Suppressor macrophage treated with lipopolysaccharide for 4 hours (primary cell): ENCODE measurements at regions not wholly inside any gene's neighbourhood (a gene's known extent, or its start where the extent isn't known, plus 50 kb on each side); places are given as distances from the start of the nearest gene placed in this dataset.
"Not testable (repeated sequence)": the region's sequence is repeated elsewhere in the genome, so short reads cannot be mapped to it uniquely, and the experiment has no call there.

ENCODE experiments used
- DNase-seq: peaks from one replicate; pipeline ENCODE4 v3.0.0-alpha.2; 2020

GRCh38 chr2:15681089-15681885 is 89.6 kb downstream of the DDX1 start:
- no peak for DNase-seq

- no peak for DNase-seq
Observed at GRCh38 chr2:15682354-15682753, 90.7 kb downstream of the DDX1 start.

GRCh38 chr2:15684161-15685039 is 92.7 kb downstream of the DDX1 start:
- DNase-seq = no peak

DNA sequence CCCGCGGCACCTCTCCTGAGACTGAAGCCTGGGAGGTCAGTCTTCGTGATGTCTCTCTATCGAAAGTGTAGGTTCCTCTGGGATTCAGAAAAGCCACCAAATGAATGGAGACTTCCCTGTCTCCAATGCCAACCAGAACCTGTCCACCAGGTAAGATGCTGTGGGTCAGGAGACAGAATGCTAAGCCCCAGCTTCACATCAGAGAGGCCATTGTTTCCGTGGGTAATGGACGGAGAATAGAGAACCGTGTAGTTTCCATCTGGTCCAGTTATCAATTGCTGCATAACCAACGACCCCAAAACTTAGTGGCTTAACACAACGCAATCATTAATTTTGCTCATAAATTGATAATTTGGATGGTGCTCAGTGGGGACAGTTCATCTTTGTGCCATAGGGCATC is 93.5 kb downstream of the DDX1 start:
- DNase-seq = no peak

GRCh38 chr2:15686643-15687042 is 95.0 kb downstream of the DDX1 start:
- no peak for DNase-seq

DNA sequence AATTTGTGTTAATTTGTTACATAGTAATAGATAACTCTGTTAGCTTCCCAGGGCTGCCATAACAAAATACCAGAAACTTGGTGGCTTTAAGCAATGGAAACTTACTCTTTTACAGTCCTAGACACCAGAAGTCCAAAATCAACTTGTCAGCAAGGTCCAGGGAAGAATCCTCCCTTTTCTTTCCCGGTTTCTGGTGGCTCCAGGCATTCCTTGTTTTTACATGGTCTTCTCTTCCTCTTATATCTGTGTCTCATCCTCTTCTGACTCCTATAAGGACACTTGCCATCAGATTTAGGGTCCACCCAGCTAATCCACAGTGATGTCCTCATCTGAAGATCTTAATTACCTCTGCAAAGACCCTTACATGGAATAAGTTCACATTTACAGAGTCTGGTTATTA is 95.6 kb downstream of the DDX1 start:
- DNase-seq = no peak

DNA sequence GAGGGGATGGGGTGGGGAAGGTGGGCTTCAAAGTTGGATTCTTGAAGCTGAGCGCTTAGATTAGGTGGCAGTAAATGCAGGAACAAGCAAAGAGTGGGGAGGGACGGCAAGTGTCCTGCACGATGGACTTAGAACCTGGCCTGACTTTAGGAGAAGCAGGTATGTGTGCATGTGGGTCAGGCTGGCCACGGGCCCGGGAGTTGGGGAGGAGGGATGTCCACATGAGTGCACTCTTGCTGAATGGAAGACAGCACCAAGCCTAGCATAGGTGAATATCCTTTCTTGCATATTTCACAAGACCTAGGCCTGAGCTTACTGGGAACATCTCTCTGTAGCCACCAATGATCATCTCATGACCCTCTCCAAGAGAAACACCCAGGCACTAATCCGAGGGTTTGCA is 96.1 kb downstream of the DDX1 start:
- no peak for DNase-seq

- no peak for DNase-seq
Observed at GRCh38 chr2:15688924-15689568, 97.4 kb downstream of the DDX1 start.

DNA sequence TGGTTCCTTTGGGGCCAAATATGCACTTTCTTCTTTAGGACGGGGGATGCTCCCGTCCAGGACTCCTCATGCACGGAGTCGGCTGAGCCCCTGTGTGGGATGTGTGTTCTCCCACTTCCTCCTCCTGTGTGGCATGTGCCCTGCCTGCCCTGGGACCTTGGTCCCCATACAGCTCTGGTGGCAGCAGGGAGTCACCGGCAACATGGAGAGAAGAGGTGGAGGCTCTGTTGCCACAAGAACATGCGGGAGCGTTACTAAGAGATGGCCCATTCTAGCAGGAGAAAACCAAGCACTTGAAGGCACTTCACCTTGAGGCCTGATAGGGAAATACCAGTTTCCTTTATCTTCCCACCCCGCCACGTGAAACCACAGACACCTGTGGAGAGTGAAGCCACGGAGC is 98.0 kb downstream of the DDX1 start:
- DNase-seq = no peak

GRCh38 chr2:15691586-15692310 is 100.1 kb downstream of the DDX1 start:
- DNase-seq = no peak

DNA sequence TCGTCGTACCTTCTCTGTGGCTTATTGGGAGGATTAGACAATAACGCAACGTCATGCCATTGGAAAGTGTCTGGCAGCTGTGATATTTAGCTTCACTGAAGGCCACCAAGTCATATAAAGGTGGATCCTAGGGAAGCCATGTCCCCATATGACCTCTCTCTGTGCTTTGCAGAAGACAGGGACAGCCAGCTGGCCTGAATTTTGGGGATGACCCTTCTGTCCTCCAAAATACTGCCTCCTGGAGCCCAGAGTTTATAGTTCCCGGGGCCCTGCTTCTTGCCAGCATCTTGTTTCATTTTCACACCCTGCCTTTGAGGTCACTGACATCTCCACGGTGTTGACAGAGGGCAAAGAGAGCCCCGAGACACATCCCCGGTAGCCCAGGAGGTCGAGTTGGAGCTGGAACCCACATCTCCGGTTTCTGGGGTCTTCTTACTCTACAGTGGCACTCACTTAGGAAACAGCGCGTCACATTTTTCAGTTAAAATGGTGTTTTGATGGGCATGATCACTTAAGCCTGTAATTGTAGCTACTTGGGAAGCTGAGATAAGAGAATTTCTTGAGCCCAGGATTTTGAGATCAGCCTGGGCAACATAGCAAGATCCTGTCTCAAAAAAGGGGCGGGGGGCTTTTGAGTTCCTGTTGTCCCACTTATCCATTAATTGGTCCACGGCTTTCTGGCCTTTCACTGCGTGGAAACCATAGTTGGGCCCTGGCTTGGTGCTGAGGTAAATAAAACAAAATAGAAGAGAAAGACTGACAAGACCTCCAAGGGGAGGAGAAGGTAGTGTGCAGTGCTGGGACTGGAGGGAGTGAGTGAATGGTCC is 101.1 kb downstream of the DDX1 start:
- no peak for DNase-seq

GRCh38 chr2:15693382-15693781 is 101.7 kb downstream of the DDX1 start:
- no peak for DNase-seq

DNA sequence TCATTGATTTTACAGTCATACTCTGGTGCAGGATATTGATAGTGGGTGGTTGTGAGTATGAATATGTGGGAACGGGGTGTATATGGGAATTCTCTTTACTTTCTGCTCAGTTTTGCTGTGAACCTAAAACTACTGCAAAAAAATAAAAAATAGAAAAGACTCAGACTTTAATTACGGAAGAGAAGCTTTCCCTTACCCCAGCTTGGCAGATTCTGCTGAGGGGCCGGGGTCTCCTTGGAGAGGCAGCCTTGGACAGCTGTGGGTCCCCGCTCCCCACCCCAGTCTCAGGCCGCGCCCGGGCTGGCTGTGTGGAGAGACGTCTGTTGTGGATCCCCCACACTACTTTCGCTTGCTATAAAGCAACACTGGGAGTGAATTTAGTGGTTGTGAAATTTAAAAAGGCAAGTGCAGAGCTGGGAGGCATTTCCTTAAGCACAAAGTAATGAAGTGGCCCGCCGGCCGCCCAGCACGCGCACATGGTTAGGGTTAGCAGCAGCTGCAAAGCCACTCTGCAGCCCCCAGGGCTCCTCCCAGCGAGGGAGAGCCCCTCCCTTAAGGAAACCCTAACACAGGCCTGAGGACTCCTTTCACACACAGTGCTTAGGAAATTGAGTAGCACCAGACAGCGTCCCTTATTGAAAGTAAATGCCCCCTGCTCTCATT is 102.4 kb downstream of the DDX1 start:
- DNase-seq = no peak

- no peak for DNase-seq
Observed at GRCh38 chr2:15694589-15694986, 102.9 kb downstream of the DDX1 start.

DNA sequence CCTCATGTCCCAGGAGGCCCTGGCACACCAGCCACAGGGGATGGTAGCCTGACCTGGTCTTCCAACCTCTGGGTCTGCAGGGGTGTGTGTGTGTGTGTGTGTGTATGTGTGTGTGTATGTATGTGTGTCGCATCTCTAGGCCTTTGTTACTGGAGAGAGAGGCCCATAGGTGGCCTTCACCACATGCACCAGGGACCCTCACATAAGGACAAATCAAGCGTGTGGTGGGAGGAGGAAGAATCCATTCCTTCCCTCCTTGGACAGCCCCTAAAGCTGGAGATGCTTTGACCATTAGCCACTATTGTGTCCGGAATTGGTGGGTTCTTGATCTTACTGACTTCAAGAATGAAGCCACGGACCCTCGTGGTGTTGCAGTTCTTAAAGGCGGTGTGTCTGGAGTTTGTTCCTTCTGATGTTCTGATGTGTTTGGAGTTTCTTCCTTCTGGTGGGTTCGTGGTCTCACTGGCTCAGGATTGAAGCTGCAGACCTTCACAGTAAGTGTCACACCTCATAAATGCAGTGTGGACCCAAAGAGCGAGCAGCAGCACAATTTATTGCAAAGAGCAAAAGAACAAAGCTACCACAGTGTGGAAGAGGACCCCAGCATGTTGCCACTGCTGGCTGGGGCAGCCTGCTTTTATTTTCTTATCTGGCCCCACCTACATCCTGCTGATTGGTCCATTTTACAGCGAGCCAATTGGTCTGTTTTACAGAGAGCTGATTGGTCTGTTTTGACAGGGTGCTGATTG is 104.1 kb downstream of the DDX1 start:
- DNase-seq = no peak

DNA sequence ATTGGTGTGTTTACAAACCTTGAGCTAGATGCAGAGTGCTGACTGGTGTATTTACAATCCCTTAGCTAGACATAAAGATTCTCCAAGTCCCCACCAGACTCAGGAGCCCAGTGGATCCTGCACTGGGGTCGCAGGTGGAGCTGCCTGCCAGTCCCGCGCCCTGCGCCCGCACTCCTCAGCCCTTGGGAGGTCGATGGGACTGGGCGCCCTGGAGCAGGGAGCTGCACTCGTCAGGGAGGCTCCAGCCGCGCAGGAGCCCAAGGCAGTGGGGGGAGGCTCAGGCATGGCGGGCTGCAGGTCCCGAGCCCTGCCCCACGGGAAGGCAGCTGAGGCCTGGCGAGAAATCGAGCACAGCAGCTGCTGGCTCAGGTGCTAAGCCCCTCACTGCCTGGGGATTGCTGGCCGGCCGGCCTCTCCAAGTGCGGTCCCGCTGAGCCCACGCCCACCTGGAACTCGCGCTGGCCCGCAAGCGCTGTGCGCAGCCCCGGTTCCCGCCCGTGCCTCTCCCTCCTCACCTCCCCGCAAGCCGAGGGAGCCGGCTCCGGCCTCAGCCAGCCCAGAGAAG is 105.0 kb downstream of the DDX1 start:
- not testable (repeated sequence) for DNase-seq

DNA sequence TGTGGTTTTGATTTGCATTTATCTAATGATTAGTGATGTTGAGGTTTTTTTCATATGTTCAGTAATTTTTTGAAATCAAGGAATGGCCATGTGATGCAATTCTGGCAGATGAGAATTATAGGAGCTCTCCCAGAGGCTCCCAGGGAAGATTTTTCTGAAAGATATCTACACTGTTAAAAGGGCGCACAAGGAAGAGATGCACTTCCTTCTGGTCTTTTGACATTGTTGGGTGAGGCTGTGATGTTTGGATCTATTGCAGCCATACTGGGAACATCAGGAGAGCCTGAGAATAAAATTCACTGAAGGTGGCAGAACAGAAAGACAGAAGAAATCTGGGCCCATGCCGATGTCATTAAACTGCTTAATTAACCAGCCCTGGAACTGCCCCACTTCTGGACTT is 108.5 kb downstream of the DDX1 start:
- no peak for DNase-seq

DNA sequence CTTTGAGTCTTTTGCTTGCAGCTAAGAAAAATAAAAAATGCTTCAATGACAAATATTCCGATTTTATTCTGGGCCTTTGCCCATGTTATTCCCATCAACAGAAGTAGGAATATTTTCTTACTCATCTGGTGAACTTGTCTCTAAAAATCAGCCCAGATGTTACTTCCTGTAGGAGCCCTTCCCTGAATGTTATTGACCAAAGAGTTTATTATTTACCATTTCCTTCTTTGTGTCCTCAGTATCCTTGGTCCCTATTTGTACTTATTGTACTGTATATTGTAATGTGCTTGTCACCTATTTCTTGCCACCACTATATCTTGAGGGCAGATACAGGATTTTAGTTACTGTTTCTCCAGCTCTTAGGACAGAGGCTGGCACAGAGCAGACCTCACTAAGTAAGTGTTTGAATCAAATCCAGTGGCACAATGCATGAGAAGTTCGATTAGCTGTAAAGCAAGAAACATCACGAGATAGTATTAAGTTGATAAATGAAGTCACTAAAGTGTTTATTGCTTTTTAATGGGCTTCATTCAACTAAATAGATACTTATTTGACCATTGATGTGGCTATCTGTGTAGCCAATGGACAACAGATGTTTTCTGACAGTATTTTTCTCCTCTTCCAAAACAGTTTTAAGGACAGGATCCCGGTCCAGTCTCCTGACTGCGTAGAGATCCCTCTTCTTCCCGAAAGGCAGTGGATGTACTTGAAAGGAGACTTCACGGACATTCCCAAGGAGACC is 109.1 kb downstream of the DDX1 start:
- DNase-seq = no peak

DNA sequence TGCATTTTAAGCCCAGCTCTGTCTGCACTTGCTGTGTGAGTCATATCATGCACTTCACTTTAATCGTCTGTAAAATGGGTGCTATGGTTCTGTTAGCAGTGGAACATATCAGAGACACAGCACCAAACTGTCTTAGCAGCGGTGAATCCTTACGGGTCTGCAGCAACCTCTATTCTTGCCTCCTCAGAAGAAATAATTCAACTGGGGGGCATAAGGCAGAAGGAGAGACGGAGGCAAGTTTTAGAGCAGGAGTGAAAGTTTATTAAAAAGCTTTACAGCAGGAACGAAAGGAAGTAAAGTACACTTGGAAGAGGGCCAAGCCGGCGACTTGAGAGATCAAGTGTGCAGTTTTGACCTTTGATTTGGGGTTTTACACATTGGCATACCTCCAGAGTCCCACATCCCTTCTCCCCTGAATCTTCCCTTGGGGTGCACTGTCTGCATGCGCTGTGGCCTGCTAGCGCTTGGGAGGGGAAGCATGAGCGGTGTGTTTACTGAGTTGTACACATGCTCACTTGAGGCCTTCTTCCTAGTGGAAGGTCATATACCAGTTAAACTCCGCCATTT is 109.8 kb downstream of the DDX1 start:
- no peak for DNase-seq
